ENCODE measurements at regions not wholly inside any gene's neighbourhood (a gene's known extent, or its start where the extent isn't known, plus 50 kb on each side); places are given as distances from the start of the nearest gene placed in this dataset.

DNA sequence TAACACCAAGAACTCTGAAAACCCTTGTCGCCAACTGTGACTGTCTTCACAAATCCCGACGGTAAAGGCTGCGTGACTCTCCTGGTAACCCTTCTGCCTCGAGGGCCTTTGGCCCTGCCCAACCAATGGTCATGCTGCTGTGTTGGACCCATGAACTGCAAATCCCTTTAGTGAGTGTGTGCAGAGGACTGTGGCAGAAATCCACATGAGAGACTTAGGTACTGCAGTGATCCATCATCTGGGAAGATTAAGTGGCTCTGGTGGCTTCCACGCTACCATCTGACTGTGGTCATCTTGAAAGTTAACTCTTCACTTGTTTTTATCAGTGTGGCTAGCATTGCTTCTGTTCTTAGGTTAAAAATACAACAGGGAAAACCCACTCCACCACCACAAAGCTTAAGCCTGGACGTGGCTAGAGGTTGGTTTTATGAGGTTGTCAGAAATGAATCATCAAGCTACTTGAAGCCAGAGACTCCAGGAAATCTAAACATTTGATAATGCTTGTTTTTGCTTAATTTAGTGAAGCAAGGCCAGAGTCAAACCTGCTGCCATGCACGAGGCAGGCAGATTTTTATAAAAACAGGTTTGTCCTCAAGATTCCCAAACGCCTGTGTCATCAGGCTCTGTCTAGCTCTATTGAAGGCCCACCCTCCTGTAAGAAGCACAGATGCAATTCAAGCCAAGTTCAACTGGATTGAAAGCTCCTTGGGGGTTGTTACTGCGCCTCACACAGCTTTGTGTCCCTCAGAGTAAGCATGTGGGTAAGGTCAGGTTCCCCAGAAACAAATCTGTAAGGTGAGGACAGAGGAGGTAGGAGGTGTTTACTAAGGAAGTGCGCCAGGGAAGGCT is 52.7 kb upstream of the ERCC6L2 start:
- DNase-seq, result no peak

DNA sequence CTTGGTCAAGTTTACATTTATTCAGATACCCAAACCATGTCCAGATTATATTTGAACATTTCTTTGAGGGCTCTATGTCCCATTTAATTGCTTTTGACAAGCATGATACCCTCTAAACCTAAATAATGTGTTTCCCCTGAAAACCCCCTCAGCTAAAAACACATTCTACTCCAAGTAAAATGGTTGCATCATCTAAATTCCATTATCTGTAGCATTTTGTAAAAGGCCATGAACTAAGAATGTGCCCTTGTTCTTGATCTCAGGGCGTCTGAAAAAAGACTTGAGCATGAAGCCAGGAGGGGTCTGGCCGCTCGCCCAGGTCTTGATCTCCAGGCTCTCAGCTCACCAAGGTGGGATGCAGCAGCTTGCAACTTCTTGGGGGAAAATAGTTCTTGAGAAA is 53.5 kb upstream of the ERCC6L2 start:
- DNase-seq, result no peak

DNA sequence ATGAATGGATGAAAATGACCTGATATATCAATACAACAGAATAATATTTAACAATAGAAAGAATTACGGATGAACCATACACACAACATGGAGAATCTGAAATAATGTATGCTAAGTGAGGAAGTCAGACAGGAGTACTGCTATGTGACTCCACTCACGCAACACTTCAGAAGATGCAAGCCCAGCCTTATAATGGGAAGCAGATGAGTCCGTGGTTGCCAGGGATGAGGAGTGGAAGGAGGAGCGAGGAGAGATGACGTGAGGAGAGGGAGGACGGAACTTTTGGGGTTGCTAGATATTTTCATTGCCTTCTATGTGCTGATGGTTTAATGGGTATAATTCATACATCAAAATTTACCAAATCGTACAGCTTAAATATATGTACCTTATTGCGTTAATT is 55.4 kb upstream of the ERCC6L2 start:
- DNase-seq, result peak; percentile 28

DNA sequence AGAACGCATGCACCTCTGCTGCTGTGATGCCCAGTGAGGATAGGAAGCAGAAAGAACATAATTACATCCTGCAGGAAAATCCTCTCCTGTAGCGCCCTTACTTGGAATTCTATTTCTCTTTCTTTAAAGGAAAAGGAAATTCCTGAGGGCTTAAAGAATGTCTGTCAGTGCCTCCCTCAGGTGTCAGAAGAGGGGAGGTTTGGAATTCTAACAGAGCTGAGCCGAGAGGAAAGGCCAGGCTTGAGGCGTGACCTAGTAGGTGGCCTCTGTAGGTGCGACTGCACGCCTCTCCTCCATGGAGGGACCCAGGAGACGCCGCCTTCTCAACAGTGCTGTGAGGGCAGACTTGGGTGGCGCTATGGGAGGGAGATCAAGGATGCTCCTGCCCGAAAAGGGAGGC is 55.9 kb upstream of the ERCC6L2 start:
- DNase-seq, result no peak

DNA sequence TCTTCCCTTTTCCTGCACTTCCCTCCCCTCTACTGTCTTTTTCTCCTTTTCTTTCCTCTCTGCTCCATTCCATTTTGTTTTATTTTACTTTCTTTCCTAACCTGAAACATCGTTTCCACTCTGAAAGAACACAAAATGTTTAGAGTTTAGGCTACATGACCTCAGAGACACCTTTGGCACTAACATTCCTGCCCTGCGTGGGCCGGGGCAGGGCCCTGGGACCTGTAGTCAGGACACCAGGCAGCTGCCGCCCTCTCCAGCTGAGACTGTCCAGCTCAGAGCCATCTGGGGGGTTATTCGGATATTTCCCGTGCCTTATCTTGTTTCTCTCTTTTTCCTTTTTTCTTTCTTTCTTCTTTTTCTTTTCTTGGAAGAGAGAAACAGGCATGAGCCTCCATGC is 58.3 kb upstream of the ERCC6L2 start:
- DNase-seq, result no peak

DNA sequence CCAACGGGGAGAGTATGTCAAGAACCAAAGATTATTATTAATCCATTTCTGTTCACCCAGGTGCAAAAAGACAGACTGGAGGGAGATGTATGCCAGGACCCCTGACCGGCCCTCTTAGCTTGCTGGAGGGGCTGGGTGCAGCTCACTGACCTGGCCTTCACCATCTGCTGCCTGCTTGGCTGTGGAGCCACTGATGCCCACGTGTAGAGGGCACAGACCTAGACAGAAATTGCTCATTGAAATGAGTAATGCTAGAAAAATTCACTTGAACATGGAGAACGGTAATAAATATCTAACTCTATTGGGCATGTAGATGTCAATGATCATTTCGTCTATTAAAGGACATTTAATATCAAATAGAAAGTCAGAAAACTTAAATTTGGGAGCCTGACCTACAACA is 58.8 kb upstream of the ERCC6L2 start:
- DNase-seq, result no peak

DNA sequence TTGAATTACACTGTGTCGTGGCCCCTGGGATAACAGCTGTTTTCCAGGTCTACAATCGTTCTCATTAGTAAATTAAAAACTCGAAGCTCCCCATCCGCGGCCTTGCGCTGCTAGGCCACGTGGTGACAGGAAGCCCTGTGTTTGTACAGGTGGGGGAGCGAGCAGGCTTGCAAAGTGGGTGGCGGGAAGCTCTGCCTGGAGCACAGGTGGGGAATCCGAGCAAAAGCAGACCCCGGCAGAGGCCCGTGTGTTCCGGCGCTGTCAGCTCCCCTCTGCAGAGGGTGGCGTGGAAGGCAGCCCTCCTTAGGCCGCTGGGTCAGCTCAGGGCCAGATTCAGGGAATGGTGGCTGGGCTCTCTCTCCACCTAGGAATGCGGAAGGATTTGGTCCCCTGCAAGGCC is 59.5 kb upstream of the ERCC6L2 start:
- DNase-seq, result no peak

DNA sequence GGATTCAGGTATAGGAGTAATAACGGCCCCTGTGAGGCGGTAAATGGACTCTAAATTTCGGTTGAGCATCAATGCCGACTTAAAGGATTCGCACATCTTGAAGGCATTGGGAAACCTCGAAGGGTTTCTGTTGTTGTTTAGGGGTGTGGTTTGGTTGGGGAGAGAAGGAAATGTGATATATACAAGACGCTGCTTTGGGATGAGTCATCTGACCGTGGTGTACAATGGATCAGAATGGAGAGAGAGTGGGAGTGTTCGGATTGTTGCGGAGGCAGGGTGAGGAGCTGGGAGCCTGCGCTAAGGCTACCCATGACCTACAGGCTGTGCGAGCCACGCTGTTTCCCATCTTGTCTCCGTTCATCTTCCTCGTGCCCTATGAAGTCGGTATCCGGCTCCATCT is 60.4 kb upstream of the ERCC6L2 start:
- DNase-seq, result no peak

DNA sequence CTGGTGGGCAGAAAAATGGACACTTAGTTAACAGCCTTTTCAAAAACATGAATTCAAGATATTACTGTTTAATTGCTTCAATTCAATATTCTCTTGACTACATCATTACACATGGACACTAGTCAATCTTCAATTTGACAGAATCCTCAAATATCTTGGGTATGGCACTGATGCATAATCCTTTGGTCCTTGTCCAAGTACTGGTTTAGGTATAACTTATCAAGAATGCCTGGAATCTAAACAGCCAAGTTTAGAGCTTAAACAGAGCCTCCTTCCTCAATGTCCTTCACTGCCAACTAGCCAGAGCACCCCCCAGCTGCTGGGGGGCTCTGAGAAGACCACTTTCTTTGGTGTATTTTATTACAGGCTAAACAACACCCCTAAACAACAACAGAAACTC is 61.6 kb upstream of the ERCC6L2 start:
- no peak for DNase-seq

DNA sequence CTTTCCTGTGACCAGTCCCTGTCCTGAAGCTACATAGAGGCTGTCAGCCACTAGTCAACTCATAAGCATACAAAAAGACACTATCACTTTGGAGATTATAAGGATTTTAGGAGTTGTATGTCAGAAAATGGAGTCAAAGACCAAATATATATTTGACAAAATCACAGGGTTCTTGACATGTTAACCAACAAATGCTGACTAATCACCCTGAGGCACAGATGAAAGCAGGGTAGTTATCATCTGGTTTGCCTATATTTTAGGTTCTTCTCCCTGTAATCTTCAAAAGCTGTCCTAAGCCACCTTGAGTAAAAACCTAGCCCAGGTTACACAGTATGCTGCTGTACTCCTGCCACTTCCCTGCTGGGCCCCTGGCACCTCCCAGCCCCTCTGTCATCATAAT is 64.7 kb upstream of the ERCC6L2 start:
- DNase-seq, result no peak

DNA sequence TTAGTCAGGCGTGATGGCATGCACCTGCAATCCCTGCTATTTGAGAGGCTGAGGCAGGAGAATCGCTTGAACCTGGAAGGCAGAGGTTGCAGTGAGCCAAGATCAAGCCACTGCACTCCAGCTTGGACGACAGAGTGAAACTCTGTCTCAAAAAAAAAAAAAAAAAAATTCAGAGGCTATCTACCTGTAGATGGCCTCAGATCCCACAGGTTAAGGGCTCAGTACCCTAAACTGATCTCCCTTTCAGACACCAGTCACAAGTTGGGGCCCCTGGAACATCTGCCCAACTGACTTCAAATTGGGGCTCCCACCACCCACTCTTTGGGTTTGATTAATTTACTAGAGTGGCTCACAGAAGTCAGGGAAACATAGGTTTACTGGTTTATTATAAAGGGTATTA is 65.4 kb upstream of the ERCC6L2 start:
- no peak for DNase-seq

DNA sequence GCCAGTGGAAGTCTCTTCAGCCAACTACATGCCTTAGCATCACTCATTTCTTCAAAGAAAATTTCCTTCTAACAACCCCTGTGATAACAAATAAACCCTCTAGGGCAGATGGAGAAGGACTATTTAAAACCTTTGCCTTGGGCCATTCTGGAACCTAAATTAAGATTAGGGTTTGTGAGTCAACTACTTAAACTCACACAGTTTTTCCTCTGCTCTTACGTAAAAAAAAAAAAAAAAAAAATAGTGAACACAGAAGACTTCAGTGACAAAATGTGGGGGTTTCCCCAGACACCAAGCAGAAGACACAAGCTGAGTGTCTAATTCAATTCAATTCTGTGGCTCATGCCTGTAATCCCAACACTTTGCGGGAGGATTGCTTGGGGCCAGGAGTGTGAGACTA is 65.8 kb upstream of the ERCC6L2 start:
- no peak for DNase-seq

DNA sequence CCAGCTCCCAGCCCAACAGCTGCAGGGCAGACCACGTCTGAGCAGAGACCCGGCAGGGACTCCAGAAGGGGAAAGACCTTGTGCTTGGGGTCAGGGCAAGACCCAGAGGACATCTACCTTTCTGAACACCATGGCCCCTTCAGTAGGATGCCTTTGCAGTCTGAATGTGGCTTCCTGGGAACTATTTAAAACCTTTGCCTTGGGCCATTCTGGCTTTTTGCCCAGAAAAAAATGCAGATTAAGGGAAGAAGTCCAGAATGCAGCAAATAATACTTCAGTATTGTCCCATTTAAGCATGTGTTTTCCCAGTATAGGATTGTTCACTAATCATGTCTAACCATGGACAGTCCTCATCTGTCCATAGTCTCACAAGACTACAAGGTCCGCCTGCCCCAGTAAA is 67.5 kb upstream of the ERCC6L2 start:
- DNase-seq, result peak; percentile 46

DNA sequence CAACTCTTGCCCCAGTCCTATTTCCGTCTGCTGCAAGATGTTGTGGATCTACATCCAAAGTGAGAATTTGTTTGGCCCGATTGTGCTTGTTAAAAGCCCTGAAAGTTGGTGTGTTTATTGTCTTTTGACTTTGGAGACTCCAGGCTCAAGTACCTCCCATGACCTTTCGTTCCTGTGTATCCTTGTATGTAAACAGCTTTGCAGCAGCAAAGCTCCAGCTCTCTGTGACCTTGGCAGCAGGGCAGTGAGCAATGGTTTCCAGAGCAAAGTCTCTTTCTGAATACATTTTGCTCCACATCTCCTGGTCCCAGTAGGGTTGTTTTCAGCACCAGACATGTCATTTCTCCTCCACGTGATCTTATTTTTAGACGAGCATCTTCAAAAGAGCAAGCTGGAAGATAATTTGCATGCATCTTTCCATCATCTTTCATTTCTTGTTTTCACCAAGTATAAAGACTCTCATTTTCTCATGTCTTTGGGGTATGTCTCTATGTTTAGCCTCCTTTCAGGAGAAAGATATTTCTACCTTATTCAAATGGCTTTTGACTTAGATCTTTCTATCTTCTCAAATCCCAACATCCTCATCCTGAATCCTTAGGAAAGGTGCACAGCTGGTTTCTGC is 68.1 kb upstream of the ERCC6L2 start:
- DNase-seq, result no peak

DNA sequence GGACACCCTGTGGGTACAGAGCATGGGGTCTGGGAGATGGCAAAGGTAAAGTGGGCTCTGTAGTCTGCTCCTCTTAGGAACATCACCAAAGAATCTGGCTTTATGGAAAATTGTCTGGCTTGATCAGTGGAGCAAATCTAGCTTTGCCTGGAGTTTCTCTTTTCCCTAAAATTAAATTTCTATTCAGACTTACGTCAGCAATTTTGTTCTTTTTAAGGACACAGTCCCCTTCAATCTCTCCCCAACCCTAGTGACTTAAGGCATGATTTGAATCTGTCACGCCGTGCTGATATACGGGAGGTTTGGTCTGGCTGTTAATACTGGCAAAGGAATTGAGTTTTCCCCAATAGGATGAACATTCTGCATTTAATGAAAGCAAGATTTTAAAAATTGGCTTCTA is 72.3 kb upstream of the ERCC6L2 start:
- DNase-seq, result no peak

DNA sequence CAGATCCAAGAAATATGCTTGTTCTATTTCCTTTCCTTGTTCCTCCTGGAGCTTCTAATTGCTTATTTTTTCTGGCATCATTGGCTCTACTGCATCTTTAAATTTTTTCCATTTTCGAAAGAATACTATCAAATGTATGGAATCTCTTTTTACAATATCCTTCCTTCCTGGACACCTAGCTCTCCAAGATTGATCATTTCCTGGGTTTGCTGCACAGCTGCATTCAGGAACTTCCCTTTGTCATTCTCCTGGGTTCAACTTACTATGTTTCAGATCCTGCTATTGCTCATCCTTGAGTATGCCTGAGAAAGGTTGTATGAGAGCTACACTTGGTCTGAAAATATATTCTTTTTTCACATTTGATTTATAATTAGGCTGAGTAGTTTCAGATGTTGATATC is 73.7 kb upstream of the ERCC6L2 start:
- DNase-seq, result no peak

DNA sequence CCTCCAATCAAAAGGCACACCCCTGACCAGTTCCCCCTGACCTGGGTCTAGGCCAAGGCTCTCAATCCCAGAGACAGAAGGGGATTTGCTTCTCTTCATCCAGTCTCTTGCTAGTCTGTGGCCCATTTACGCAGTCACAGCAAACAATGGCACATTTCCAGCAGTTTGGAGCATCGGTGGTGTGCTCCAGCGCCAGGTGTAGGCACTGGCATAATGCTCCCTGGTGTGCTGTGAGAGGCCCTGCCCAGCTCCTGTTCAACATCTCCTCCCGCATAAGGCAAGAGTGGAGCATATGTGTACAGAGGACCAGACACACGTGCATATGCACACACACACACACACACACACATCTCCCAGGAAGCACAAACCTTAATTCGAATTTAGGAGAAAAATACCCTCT is 79.5 kb upstream of the ERCC6L2 start:
- DNase-seq, result no peak

DNA sequence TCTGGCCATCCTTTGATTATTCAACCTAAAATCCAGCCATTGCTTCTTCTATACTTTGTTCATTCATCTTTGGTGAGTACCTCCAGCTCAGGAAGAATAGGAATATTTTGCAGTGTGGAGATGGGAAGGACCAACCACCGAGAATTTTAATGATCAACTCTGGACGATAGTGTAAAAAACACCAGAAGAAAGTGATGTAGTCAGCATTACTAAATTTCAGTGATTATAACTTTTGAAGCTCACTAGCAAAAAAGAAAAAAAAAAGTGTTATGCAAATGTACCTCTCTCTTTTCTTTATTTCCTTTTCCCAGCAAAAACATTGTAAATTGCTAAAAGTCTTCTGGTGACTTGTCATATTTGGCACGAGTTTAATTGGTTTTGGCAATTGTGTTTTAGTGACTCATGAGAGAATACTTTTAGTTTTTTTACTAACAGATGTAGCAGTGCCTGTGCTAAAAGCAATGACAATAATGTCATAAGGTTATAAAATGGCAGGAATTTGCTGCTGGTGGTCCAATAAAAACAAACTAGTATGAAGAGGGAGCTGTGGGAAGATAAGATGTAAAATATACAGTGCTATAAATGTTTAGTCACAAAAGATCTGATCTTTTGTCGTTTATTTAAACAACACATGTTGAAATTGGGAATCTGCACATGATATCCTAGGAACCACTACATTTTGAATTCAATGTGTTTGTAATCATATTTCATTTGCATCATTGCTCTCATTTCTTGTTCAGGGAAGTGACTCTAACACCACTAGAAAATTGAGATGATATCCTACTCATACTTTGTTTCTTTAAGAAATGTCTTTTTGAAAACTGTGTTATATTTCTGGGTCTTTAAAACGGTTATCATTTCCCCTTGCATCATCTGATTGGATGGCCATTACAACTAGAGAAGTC is 81.3 kb upstream of the ERCC6L2 start:
- DNase-seq, result peak; percentile 65

DNA sequence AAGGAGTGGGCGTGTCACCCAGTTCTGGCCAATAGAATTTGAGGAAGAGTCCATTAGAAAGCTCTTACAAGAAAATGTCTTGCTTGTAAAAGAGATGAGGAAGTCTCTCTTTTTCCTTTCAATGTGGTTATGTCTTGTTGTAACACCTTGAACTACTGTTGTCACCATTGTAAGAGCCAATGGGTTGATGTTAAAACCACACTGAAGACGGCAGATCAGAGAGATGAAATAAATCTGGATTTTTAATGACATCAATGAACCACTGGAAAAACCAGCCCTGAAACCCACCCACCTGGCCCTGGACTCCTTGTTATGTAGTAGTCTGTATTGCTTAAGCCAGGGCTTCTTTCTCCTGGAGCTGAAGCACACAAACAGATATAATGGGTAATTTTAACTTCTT is 83.8 kb upstream of the ERCC6L2 start:
- no peak for DNase-seq

DNA sequence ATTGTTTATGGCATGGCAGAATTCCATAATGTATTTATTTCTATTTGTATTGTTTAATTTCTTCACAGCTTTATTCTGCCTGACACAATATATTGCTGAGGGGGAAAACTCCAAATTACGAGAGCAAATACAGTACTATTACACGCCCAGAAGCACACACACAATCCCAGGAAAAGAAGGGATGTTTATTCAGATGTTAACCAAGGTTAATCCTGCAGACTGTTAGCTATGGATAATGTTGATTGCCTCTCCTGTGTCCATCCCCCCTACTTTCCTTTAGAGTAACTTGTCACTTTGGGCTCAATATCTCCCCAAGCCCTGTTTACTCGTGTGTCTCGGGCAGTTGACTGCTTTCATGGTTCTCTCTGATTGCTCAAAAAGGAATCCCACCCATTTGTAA is 84.2 kb upstream of the ERCC6L2 start:
- no peak for DNase-seq

DNA sequence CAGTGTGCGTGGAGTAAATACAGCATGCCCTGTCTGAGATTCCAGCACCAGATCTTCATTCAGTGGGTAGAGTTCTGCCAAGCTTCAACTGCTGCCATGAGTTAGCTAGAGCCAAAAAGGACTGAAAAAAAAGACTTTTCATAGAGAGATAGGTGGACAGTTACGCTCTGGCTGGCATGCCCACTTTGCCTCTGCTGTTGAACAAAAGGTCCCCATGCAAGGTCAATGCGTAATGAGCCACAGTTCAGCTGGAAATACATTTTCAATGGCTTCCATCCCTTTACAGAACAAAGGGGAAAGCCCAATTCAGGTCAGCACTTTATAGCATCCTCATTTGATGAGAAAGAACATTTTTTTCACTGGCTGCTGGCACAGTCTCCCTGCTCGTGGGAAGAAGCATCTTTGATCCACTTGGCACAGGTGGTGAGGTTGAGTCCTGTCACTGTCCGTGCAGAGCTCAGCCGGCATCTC is 86.9 kb upstream of the ERCC6L2 start:
- DNase-seq, result peak; percentile 83

DNA sequence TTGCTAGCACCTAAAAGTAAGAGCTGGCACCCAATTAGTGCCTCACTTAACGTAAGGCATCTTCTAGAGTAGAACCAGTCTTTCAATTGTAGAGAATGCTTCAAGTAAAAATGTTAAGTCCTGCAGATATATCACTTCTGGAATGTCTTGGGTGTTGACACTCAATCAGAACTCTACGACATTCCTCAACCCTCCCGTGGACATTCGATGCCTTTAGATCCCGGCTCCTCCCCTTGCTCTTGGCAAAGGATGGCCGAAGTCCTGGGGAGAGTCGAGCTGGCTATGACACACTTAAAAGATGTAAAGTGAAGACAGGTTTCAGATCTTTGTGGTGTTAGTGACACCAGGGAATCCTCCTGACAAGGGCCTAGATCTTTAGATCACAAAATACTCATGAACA is 87.5 kb upstream of the ERCC6L2 start:
- peak; percentile 55 for DNase-seq

DNA sequence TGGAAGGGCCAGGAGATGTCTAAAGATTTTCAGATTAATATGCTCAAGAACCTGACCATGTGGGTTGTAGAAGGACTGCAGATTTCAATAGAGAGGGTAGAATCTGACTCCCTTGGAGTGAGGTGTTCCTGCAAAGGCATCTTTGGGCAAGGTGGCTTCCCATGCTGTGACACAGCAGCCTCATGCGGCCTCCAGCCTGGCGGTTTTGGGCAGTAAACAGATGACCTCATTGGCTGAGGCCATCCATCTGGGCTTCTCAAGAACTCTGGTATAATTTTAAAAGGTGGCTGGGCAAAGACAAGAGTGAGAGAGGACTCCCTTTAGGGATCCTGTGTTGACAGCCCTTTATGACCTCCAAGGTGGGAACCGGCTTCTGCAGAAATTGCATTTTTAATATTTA is 90.3 kb upstream of the ERCC6L2 start:
- DNase-seq, result no peak

DNA sequence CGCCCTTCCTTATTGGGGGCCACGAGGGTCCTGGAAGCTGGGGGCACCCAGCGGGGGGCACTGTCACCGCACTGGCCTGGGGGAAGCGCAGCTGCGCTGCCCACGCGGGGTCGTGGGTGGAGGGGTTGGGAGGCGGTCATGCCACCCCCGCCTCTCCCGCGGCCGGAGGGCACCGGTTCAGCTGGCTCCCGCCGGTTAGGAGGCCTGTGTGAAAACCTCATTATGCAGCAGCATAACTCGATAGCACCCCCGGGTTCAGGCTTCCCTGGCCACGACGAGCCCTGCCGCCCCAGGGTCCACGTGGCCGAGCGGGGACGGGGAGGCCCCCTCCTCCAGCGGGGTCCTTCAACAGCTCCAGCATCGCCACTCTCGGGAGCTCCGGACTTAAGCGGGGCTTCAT is 91.2 kb upstream of the ERCC6L2 start:
- no peak for DNase-seq

All from eye (tissue), 1 donor.